BJ (cell line): ENCODE measurements at regions not wholly inside any gene's neighbourhood (a gene's known extent, or its start where the extent isn't known, plus 50 kb on each side); places are given as distances from the start of the nearest gene placed in this dataset.

Source experiments
- CTCF ChIA-PET: fragments of 350-600 bp; formaldehyde crosslinking; extraction: SDS; loops from one replicate; lab custom pipeline; 2021; ENCODE audit warnings: antibody characterized with exemption, inconsistent platforms; lab: Yijun Ruan, JAX
- POLR2A ChIA-PET: fragments of 300-600 bp; sonication (Branson Sonifier 250); formaldehyde crosslinking; extraction: SDS; loops from one replicate; lab custom pipeline; 2021; ENCODE audit warnings: antibody characterized with exemption; lab: Charles Lee
- DNase-seq: peaks from one replicate; pipeline ENCODE4 v3.0.0-alpha.2; 2011; ENCODE audit warnings: low read depth
- H3K27me3 ChIP-seq: 2 replicates; pipeline ENCODE4 v1.6.0; 2011; ENCODE audit warnings: low read length; ENCODE audit not compliant: control insufficient read depth, insufficient read depth
- H3K36me3 ChIP-seq: 2 replicates; pipeline ENCODE4 v1.5.1; 2011; ENCODE audit warnings: low read length; ENCODE audit not compliant: control insufficient read depth, insufficient read depth
- H3K4me3 ChIP-seq: 2 replicates; pipeline ENCODE4 v1.5.1; 2011; ENCODE audit warnings: low read depth, mild to moderate bottlenecking, control low read depth, low read length
- TF ChIP-seq, protein P1 (sequence below): IDR thresholded peaks from 2 replicates; pipeline ENCODE4 v1.5.1; 2011; ENCODE audit warnings: low read depth, mild to moderate bottlenecking, control low read depth, inconsistent platforms, low read length, moderate library complexity; ENCODE audit not compliant: insufficient read depth

DNA sequence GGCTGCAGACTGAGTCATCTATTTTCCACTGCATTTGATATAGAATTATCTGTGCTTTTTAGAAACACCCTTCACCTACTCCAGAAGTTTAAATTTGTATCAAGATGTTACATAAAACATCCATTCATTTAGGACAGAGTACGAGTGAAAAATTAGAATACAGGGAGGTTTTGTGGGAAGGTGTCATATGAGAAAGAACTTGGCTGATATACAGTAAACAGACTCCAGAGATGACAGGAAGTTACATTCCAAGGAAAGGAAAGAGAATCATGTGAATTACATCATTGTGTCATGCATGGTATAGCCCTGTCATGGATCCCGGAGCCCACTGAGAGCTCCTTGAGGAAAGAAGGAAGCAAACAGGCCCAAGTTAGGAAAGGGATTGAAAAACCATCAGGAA, 341.5 kb upstream of the PKDCC start:
- TF ChIP-seq, protein P1, sequence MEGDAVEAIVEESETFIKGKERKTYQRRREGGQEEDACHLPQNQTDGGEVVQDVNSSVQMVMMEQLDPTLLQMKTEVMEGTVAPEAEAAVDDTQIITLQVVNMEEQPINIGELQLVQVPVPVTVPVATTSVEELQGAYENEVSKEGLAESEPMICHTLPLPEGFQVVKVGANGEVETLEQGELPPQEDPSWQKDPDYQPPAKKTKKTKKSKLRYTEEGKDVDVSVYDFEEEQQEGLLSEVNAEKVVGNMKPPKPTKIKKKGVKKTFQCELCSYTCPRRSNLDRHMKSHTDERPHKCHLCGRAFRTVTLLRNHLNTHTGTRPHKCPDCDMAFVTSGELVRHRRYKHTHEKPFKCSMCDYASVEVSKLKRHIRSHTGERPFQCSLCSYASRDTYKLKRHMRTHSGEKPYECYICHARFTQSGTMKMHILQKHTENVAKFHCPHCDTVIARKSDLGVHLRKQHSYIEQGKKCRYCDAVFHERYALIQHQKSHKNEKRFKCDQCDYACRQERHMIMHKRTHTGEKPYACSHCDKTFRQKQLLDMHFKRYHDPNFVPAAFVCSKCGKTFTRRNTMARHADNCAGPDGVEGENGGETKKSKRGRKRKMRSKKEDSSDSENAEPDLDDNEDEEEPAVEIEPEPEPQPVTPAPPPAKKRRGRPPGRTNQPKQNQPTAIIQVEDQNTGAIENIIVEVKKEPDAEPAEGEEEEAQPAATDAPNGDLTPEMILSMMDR = no peak
- H3K27me3 ChIP-seq = no peaks in the 10 kb centered on the region
- CTCF ChIA-PET = interaction anchor here (1.2 kb wide), 1 partner anchor 8 kb away, joined by 3 read pairs; no protein-coding TSS in a partner anchor
- POLR2A ChIA-PET = no interaction called here
- DNase-seq = no peak
- no peaks in the 10 kb centered on the region for H3K36me3 ChIP-seq
- H3K4me3 ChIP-seq = no peak overlapping the region

DNA sequence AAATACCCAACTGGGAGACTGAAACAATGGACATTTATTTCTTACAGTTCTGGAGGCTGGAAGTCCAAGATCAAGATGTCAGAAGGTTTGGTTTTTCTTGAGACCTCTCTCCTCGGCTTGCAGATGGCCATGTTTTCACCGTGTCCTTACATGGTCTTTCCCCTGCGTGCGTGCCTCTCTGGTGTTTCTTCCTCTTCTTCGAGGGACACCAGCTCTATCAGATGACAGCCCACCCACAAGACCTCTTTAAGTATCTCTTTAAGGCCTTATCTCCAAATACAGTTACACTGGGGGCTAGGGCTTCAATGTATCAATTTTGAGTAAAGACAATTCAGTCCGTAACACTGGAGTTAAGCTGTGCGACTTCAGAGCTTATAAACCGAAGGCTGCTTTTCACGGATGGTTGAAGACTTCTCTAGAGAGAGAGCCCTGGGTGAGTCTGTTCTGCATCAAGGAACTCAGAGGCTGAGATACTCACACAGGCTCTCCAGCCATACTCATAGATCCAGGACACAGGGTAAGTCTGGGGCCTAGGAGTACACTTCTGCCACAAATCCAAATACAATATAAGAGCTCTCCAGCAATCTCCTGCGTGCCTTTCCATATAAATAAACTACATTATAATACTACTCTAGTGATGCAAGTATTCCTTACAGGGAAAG, 339.9 kb upstream of the PKDCC start:
- Histone ChIP-seq H3K27me3 (no peaks in the 10 kb centered on the region), H3K4me3 (no peak overlapping the region), H3K36me3 (no peaks in the 10 kb centered on the region)
- CTCF ChIA-PET = interaction anchor here (1.8 kb wide), 1 partner anchor 10 kb away, joined by 5 read pairs; no protein-coding TSS in a partner anchor
- POLR2A ChIA-PET = no interaction called here
- TF ChIP-seq, protein P1 = no peak
- no peak for DNase-seq

DNA sequence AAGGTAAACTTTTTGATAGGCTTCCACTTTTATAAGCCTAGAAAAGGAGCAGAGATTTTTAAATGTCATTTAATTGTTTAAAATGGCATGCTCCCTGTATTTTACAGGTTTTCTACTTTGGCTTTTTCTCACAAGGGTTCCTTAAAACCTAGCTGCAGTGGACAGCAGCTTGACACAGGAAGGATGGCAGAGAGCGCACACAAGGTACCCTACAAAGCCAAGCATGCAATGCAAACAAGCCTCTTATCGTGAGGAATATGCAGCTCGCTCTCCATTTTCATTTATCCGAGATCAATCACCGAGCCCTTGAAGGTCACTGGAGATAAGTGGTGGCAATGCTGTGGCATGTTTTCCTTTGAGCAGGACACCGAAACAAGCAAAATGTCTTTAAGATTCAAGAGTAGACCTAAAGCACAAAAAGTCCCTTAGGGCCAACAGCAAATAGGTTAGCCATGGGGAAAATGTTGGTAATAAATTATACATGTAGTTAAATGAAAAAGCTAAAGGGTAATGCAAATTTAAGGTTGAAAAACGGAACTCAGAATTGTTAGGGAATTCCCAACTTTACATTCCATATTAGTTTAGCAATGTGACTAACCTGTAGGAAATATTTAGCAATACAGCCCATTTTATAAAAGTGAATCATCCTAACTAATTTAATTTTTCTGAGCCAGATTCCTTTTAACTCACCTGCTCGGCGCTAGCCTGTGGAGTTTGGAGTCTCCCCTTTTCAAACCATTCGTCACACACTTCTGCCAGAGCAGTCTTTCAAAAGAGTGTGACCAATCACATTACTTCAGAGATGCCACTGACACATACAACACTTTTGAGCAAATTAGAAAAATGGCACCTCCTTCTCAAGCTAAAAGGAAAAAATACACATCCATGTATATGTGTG, 337.9 kb upstream of the PKDCC start:
- POLR2A ChIA-PET = no interaction called here
- CTCF ChIA-PET = no interaction called here
- no peak for DNase-seq
- Histone ChIP-seq H3K36me3 (no peaks in the 10 kb centered on the region), H3K4me3 (no peak overlapping the region), H3K27me3 (no peaks in the 10 kb centered on the region)
- TF ChIP-seq, protein P1 = no peak

DNA sequence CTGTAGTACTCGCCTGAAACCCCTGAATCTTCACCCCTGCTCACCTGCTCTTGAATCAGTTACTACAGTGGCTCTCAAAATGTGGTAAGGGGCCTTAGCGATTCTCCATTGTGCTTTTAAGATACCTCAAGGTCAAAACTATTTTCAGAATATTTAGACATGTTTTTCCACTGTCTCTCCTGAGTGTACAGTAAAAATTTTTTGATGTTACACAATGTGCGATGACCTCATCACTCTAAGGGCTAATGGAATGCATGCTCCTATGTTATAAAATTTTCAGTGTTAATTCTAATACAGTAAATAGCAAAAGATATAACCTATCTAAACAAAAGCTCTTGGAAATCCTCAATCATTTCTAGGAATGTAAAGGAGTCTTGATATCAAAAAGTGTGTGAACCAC, 336.9 kb upstream of the PKDCC start:
- DNase-seq = no peak
- no peak overlapping the region for H3K4me3 ChIP-seq
- TF ChIP-seq, protein P1 = no peak
- ChIA-PET POLR2A (no interaction called here), CTCF (interaction anchor here (1.7 kb wide), 1 partner anchor 11 kb away, joined by 4 read pairs; no protein-coding TSS in a partner anchor)
- no peaks in the 10 kb centered on the region for H3K36me3 ChIP-seq
- no peaks in the 10 kb centered on the region for H3K27me3 ChIP-seq

DNA sequence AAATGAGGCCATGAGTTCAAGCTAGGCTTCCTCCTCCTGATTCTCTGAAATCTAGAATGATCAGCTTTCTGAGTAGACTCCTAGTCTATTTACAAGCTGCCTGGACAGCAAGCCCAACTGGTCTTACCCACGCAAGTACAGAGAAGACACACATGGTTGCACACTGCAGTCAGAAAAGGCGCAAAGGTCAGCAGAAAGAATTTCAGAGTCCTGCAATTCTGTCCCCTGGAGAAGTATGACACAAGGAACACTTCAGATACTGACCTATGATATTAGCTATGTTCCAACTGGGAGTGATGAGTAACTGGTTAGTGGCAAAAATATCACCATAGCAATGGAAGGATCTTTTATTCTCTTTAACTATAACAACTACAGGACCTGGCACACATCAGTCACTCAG, 336.1 kb upstream of the PKDCC start:
- CTCF ChIA-PET = interaction anchor here (1.7 kb wide), 1 partner anchor 12 kb away, joined by 4 read pairs; no protein-coding TSS in a partner anchor

More for the DNA sequence above, 336.1 kb upstream of the PKDCC start:
- no peaks in the 10 kb centered on the region for H3K27me3 ChIP-seq
- no peak for DNase-seq
- no peak overlapping the region for H3K4me3 ChIP-seq
- no peaks in the 10 kb centered on the region for H3K36me3 ChIP-seq
- POLR2A ChIA-PET = no interaction called here
- TF ChIP-seq, protein P1 = no peak
